NCI-H187 treated with DMSO at 0.1 percent for 48 hours (cell line): ENCODE measurements at regions not wholly inside any gene's neighbourhood (a gene's known extent, or its start where the extent isn't known, plus 50 kb on each side); places are given as distances from the start of the nearest gene placed in this dataset.

ENCODE experiments used
- DNase-seq: peaks from one replicate; lab custom pipeline; 2025; lab: John Stamatoyannopoulos, UW

DNA sequence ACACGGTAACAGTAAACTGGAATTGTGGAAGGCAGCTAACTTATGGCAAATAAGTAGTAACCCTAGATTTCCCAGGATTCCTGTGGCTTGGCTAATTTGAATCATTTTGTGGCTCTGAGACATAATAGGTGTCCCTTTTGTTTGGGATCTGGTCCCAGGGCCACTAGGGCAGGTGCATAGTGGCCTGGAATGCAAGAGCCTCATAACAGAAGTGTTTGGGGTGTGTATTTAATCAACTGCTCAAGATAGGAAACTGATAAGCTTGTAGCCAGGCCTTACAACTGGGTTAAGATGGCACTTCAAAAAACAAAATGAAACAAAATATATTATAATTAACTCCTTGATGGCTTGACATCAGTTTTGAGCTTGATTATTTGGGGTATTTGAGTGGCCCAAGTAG is 541.8 kb downstream of the ETV1 start:
- DNase-seq = no peak

- no peak for DNase-seq
Observed at GRCh38 chr7:13448243-13448642, 541.2 kb downstream of the ETV1 start.

DNA sequence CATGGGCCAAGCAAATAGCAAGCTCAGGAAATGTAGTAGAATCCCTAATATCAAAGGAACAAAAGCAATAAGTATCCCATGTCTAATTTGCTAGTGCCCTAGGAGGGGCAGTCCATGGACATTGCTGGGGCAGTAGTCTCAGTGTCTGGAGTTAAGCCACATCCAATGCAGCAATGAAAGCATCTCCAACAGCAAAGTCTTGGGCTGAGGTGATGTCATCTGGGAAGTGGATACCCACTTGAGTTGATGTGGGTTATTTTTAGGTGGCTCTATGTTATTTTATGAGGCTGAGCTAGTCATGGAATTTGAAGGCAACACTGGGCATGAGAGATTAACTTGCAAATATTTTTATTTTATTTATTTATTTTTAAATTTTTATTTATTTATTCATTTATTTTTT is 540.0 kb downstream of the ETV1 start:
- DNase-seq = no peak

- no peak for DNase-seq
Observed at GRCh38 chr7:13454916-13455592, 534.4 kb downstream of the ETV1 start.

GRCh38 chr7:13457790-13458189 is 531.7 kb downstream of the ETV1 start:
- DNase-seq = no peak

DNA sequence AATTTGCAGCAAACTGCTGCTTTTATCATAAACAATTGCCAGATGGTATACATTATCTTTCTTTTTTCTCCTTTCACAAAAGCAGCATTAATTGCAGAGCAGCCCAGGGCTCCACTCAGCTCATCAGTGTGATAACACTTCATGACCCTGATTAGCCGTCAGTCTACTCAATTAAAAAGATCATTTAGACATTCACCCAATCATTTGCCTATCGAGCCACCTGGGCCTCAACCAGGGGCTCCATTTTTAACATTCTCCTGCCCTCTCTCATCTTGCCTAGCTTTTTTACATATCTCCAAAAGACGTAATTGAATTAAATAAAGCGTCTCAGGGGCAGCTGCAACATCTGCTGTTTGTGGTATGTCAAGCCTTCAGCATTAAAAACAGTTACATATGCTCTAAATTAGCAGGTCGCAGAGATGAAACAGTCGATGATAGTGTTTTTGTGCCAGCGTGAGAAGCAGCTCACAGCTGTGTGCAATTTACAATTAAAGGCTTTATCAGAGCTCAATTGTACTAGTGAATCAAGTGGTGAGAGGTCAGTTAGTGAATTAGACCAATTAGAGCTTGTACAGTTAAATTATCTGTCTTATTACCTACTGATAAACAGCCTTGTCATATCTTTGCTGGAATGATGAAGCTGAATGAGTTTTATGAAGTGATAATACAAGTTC is 522.5 kb downstream of the ETV1 start:
- DNase-seq = no peak

GRCh38 chr7:13476881-13477444 is 512.5 kb downstream of the ETV1 start:
- no peak for DNase-seq

GRCh38 chr7:13489386-13489785 is 500.1 kb downstream of the ETV1 start:
- DNase-seq = no peak

DNA sequence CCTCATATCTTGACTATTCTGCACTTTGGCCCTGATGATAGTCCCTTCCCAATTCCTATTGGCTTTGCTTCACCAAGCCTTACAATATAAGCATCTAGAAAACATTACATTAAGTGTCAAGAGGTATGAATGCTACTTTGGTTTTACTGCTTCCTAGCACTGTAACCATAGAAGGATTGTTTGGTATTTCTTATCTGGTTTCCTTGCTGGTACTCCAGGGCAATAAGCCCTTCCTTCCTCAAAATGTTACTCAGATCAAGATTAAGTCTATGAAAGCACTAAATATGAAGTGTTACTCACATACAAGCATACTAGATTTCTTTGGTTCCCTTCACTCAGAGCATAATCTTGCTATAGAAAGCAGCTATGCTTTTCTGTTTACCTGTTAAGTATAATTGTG is 492.5 kb downstream of the ETV1 start:
- DNase-seq = no peak

- DNase-seq = no peak
Observed at GRCh38 chr7:13508586-13508985, 480.9 kb downstream of the ETV1 start.

- DNase-seq = no peak
Observed at GRCh38 chr7:13518738-13519137, 470.7 kb downstream of the ETV1 start.

GRCh38 chr7:13524076-13524475 is 465.4 kb downstream of the ETV1 start:
- no peak for DNase-seq

GRCh38 chr7:13532028-13532753 is 457.3 kb downstream of the ETV1 start:
- DNase-seq = no peak

GRCh38 chr7:13538669-13539068 is 450.8 kb downstream of the ETV1 start:
- no peak for DNase-seq

DNA sequence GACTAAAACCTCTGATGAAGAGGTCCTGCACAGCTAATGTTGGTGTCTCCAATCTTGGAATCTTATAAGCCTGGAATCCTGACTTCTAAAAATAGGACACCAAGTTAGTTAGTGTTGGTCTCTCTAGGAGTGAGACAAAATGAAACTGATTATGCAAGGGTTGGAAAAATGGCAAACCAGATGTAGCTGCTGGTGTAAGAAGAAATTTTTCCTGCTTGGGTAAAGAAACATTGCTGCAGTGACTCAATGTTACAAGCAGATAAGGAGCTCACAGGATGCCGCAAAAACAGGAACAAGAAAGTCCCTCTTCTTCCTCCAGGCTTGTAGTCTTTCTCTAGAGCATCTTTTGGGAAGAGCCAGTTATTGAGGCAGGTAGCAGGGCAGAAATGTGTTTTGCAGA is 449.0 kb downstream of the ETV1 start:
- no peak for DNase-seq

- no peak for DNase-seq
Observed at GRCh38 chr7:13541326-13541725, 448.1 kb downstream of the ETV1 start.

DNA sequence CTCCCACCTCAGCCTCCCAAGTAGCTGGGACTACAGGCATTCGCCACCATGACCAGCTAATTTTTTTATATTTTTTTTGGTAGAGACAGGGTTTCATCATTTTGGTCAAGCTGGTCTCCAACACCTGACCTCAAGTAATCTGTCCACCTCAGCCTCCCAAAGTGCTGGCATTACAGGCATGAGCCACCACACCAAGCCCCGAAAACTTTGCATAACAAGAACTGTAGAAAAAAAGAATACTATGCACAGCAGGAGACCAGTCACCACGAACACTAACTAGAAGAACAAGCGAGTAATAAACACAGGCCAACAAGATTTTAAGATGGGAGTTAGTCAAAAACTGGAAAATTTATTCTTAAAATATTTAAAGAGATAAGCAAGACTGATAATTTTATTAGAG is 447.0 kb downstream of the ETV1 start:
- DNase-seq = no peak

DNA sequence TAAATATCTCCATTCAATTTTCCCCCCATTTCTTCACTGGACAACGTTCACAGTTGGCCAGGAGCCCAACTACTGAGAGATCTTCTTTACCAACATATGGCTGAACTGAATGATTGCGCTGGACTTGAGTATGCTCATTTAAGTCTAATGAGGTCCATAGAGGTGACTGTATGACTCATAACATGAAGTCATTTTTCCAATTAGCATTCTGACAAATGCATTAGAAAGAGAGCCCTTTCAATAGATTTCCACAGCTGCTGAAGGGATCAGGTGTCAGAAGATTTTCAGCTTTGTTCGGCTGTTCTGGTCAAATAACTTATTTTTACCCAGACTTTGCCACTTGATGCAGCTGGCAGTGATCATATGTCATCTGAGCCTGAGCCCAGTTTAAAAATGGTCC is 438.0 kb downstream of the ETV1 start:
- no peak for DNase-seq

GRCh38 chr7:13560441-13560840 is 429.0 kb downstream of the ETV1 start:
- DNase-seq = no peak

- no peak for DNase-seq
Observed at GRCh38 chr7:13563257-13563656, 426.2 kb downstream of the ETV1 start.

GRCh38 chr7:13563680-13564079 is 425.8 kb downstream of the ETV1 start:
- DNase-seq = no peak

- no peak for DNase-seq
Observed at GRCh38 chr7:13577566-13578145, 411.8 kb downstream of the ETV1 start.

DNA sequence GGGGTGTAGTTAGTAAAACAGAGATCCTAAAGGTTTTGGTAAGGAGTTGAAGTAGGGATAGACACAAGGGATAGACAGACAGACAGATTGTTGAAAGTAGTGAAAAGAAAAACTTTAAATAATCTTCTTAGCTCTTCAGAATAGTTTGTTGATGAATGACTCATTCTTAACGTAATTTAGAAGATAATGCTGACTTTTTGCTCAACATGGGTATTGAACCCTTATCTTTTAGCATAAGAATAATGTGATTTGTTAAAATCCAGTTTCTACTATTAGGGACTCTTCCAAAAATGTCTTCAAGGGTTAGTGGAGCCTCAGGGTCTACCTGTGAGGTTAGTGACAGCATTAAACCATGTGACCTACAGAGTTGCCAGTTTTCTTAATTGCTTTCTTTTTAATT is 411.2 kb downstream of the ETV1 start:
- no peak for DNase-seq
